H1 (cell line): ENCODE measurements at regions not wholly inside any gene's neighbourhood (a gene's known extent, or its start where the extent isn't known, plus 50 kb on each side); places are given as distances from the start of the nearest gene placed in this dataset.

Experiments
- BACH1 ChIP-seq: IDR thresholded peaks from 2 replicates; pipeline ENCODE4 v1.6.1; 2012; ENCODE audit warnings: low read length, improper control_type of control experiment
- CHD7 ChIP-seq: fragments of 300-600 bp; sonication (generic); IDR thresholded peaks from 2 replicates; pipeline ENCODE4 v1.7.1; 2012; ENCODE audit warnings: low read length, moderate library complexity, mild to moderate bottlenecking, inconsistent platforms; ENCODE audit not compliant: insufficient replicate concordance
- CTCF ChIP-seq, 3 experiments: IDR thresholded peaks; 1 replicate in 2 of 3; 2 replicates in 1 of 3; pipeline versions ENCODE4 v1.5.1 to v1.6.1; 2011; ENCODE audit warnings: low read length in 3 of 3, mild to moderate bottlenecking in 3 of 3, inconsistent platforms in 2 of 3, low read depth in 1 of 3, moderate library complexity in 1 of 3; ENCODE audit not compliant: insufficient read depth in 1 of 3; ENCODE audit errors: control extremely low read depth in 1 of 3
- SIN3A ChIP-seq, 2 experiments: IDR thresholded peaks in 1 of 2; conservative IDR thresholded peaks in 1 of 2; 2 replicates each; pipeline ENCODE4 v1.6.1; 2011 to 2012; ENCODE audit warnings: low read length in 2 of 2, improper control_type of control experiment in 1 of 2, low read depth in 1 of 2, mild to moderate bottlenecking in 1 of 2
- SP4 ChIP-seq: IDR thresholded peaks from 2 replicates; pipeline ENCODE4 v1.6.1; 2012; ENCODE audit warnings: low read length, inconsistent platforms
- SUZ12 ChIP-seq: fragments of 200-600 bp; sonication (generic); IDR thresholded peaks from 2 replicates; pipeline ENCODE4 v1.6.1; 2012; ENCODE audit warnings: mild to moderate bottlenecking, inconsistent platforms, low read length, moderate library complexity, mixed read lengths
- TAF7 ChIP-seq: optimal IDR thresholded peaks from 2 replicates; pipeline ENCODE3; 2011; ENCODE audit warnings: low read depth, mild to moderate bottlenecking, inconsistent platforms, low read length, moderate library complexity, borderline replicate concordance
- TF ChIP-seq, protein P1 (sequence below): IDR thresholded peaks from 2 replicates; pipeline ENCODE4 v1.6.1; 2011; ENCODE audit warnings: low read depth, mild to moderate bottlenecking, low read length; ENCODE audit not compliant: insufficient read depth

- no peak for TF ChIP-seq CHD7
- TF ChIP-seq SP4, result no peak
- TF ChIP-seq CTCF (IDR thresholded peaks at IDR 0.05; ENCODE audit: control extremely low read depth in 1 of 3, insufficient read depth in 1 of 3, low read depth in 1 of 3, low read length in 3 of 3), result no peak
- TF ChIP-seq BACH1, result no peak
- TF ChIP-seq SUZ12, result no peak
- no peak for TF ChIP-seq SIN3A (conservative IDR thresholded peaks at IDR 0.05 in 1 of 2, IDR thresholded peaks at IDR 0.05 in 1 of 2; ENCODE audit: low read depth in 1 of 2, low read length in 2 of 2)
- no peak for TF ChIP-seq TAF7
- TF ChIP-seq, protein P1, sequence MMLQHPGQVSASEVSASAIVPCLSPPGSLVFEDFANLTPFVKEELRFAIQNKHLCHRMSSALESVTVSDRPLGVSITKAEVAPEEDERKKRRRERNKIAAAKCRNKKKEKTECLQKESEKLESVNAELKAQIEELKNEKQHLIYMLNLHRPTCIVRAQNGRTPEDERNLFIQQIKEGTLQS, result no peak
Observed at GRCh38 chr5:92633875-92634487, 947.0 kb downstream of the NR2F1-AS1 start (continued).
